Stomach (tissue), 4 donors: ENCODE measurements at regions not wholly inside any gene's neighbourhood (a gene's known extent, or its start where the extent isn't known, plus 50 kb on each side); places are given as distances from the start of the nearest gene placed in this dataset.

Experiments used
- POLR2A ChIP-seq, 4 donors: fragments of 450-650 bp; IDR thresholded peaks; one replicate each; pipeline ENCODE4 v1.6.1; 2016; ENCODE audit warnings: antibody characterized with exemption in 4 of 4, control low read depth in 2 of 4, mild to moderate bottlenecking in 1 of 4, moderate library complexity in 1 of 4
- POLR2AphosphoS5 ChIP-seq, 3 donors: sonication (generic); formaldehyde crosslinking; IDR thresholded peaks; one replicate each; pipeline ENCODE4 v1.6.1; 2016; ENCODE audit warnings: antibody characterized with exemption in 3 of 3

DNA sequence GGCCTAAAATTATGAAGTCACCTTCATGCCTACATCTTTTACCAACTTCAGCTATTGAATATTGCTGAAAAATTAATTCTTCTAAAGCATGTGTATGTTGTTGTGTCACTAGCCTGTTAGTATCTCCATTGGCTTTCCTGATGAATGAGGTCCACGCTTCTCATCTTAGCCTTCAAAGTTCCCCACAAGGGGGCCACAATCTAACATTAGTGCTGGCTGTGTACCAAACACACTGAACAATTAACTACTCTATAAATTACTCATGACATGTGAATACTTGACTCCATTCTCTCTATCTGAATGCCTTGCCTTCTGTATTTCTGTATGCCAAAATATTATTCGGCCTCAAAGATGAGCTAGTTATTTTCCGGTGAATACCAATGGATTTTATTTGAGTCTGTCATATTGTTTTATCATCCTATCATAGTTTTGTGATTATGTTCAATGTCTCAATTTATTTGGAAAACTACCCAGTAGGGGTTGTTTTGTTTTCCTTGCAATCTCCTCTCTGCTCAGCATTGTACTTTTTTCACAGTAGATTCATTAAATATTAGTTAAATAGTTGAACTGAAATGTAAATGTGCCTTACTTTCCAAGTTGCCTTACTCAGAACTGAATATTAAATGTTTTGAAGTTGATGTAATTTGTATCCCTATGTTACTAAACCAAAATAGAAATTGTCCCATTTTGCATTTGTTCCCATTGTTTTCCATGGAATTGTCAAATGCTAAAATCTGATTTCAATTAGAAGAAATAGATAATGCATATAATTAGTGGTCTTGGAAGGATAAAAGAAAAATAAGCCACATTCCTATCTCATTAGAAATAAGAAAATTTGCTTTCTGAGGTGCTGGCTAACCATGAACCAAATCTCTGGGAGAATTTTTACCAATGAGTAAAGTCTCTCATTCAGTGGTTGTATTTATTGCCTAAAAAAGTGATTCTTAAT is 208.4 kb upstream of the COL3A1 start:
- no peak for TF ChIP-seq POLR2A (IDR thresholded peaks at IDR 0.05)
- TF ChIP-seq POLR2AphosphoS5 (IDR thresholded peaks at IDR 0.05): no peak
